HCT116 (cell line): ENCODE measurements at regions not wholly inside any gene's neighbourhood (a gene's known extent, or its start where the extent isn't known, plus 50 kb on each side); places are given as distances from the start of the nearest gene placed in this dataset.

ENCODE experiments used
- ATAC-seq: fragments of 200-7000 bp; cut with Tn5 transposase; 2 replicates; pipeline ENCODE4 v1.9.1; 2020; ENCODE audit warnings: mild to moderate bottlenecking, moderate library complexity
- BruUV-seq: library from RNA; stranded (reverse); fragments of 400-500 nt; replicated peaks from 2 replicates; lab custom pipeline; 2021; lab: Mats Ljungman, UMichigan
- CTCF ChIA-PET: fragments of 300-600 bp; sonication (Branson Sonifier 250); formaldehyde crosslinking; loops from one replicate; lab custom pipeline; 2021; ENCODE audit warnings: antibody characterized with exemption; lab: Charles Lee
- POLR2A ChIA-PET: fragments of 300-600, 350-600 bp; sonication (Branson Sonifier 250); formaldehyde crosslinking; loops from one replicate; lab custom pipeline; 2021; ENCODE audit warnings: antibody characterized with exemption; lab: Charles Lee
- RAD21 ChIA-PET, 2 experiments: fragments of 300-600 bp; sonication (Branson Sonifier 250); formaldehyde crosslinking; loops; one replicate each; lab custom pipeline; 2023; ENCODE audit warnings: low total read pairs in 2 of 2; ENCODE audit not compliant: uncharacterized antibody in 2 of 2, unreplicated experiment in 2 of 2, low non-redundant PET in 1 of 2; lab: Charles Lee
- DNase-seq: peaks from one replicate; pipeline ENCODE4 v3.0.0-alpha.2; 2010; ENCODE audit warnings: low read depth, low spot score
- H2AFZ ChIP-seq: fragments of 200-600 bp; shearing (Covaris generic), sonication (generic); 2 replicates; pipeline ENCODE4 v1.6.1; 2017; ENCODE audit warnings: low read depth, mixed run types, mixed read lengths, antibody characterized with exemption, low read length; ENCODE audit not compliant: poor library complexity, severe bottlenecking
- H3K27ac ChIP-seq: 2 replicates; pipeline ENCODE4 v1.5.1; 2012; ENCODE audit warnings: low read depth, low read length
- H3K27me3 ChIP-seq: fragments of 200-600 bp; sonication (generic); 2 replicates; pipeline ENCODE4 v1.6.1; 2016; ENCODE audit warnings: mixed run types, low read length, mixed read lengths; ENCODE audit not compliant: insufficient read depth
- H3K36me3 ChIP-seq, 2 experiments: fragments of 200-500 bp in 1 of 2; fragments of 200-600 bp in 1 of 2; sonication (Bioruptor generic) in 1 of 2; sonication (generic) in 1 of 2; 2 replicates each; pipeline versions ENCODE4 v1.5.1 to v1.6.1; 2014 to 2016; ENCODE audit warnings: low read length in 2 of 2, inconsistent platforms in 1 of 2, mixed read lengths in 1 of 2, mixed run types in 1 of 2; ENCODE audit not compliant: insufficient read depth in 2 of 2, control insufficient read depth in 1 of 2
- H3K4me1 ChIP-seq, 2 experiments: fragments of 200-600 bp in 1 of 2; sonication (generic) in 1 of 2; 2 replicates each; pipeline versions ENCODE4 v1.5.1 to v1.6.1; 2012 to 2017; ENCODE audit warnings: low read length in 2 of 2, inconsistent platforms in 1 of 2, mild to moderate bottlenecking in 1 of 2, mixed read lengths in 1 of 2, mixed run types in 1 of 2, moderate library complexity in 1 of 2; ENCODE audit not compliant: insufficient read depth in 2 of 2, control insufficient read depth in 1 of 2
- H3K4me2 ChIP-seq: fragments of 200-600 bp; sonication (generic); 2 replicates; pipeline ENCODE4 v1.6.1; 2017; ENCODE audit warnings: mixed run types, low read length, mixed read lengths
- H3K4me3 ChIP-seq, 2 experiments: fragments of 200-600 bp in 1 of 2; sonication (generic) in 1 of 2; replicated peaks in 1 of 2; 2 replicates each; pipeline ENCODE4 v1.5.1; 2011 to 2016; ENCODE audit warnings: low read length in 2 of 2, control low read depth in 1 of 2, low read depth in 1 of 2, mild to moderate bottlenecking in 1 of 2, mixed read lengths in 1 of 2, mixed run types in 1 of 2
- H3K79me2 ChIP-seq: fragments of 200-600 bp; sonication (generic); 2 replicates; pipeline ENCODE4 v1.6.1; 2017; ENCODE audit warnings: mild to moderate bottlenecking, mixed run types, low read length, moderate library complexity, mixed read lengths; ENCODE audit not compliant: insufficient read depth
- H3K9ac ChIP-seq: fragments of 200-600 bp; sonication (generic); 2 replicates; pipeline ENCODE4 v1.6.1; 2016; ENCODE audit warnings: low read length, mixed read lengths
- H3K9me2 ChIP-seq: fragments of 200-600 bp; sonication (generic), shearing (Covaris generic); 2 replicates; pipeline ENCODE4 v1.6.1; 2017; ENCODE audit warnings: mixed run types, mild to moderate bottlenecking, moderate library complexity; ENCODE audit not compliant: insufficient read depth
- H3K9me3 ChIP-seq, 2 experiments: fragments of 200-500 bp in 1 of 2; fragments of 200-600 bp in 1 of 2; sonication (Bioruptor generic) in 1 of 2; sonication (generic) in 1 of 2; 2 replicates each; pipeline ENCODE4 v1.6.1; 2014 to 2017; ENCODE audit warnings: low read length in 2 of 2, mixed read lengths in 2 of 2, inconsistent platforms in 1 of 2, low read depth in 1 of 2, mild to moderate bottlenecking in 1 of 2, mixed run types in 1 of 2, moderate library complexity in 1 of 2; ENCODE audit not compliant: control insufficient read depth in 1 of 2, insufficient read depth in 1 of 2
- H4K20me1 ChIP-seq: fragments of 200-600 bp; sonication (generic), shearing (Covaris generic); 2 replicates; pipeline ENCODE4 v1.6.1; 2017; ENCODE audit warnings: mixed run types, mild to moderate bottlenecking, moderate library complexity; ENCODE audit not compliant: insufficient read depth
- SRF ChIP-seq: IDR thresholded peaks from 2 replicates; pipeline ENCODE4 v1.6.1; 2012; ENCODE audit warnings: low read depth
- intact Hi-C: fragments of 100-400 bp; cut with micrococcal nuclease; formaldehyde crosslinking; loops from 2 replicates; pipeline ENCODE4 v1.10.0; 2022
- TF ChIP-seq, protein P1 (sequence below): IDR thresholded peaks from 2 replicates; pipeline ENCODE4 v1.6.1; 2011; ENCODE audit warnings: mild to moderate bottlenecking, low read length, moderate library complexity; ENCODE audit not compliant: insufficient replicate concordance; ENCODE audit errors: extremely low read depth
- TF ChIP-seq, protein P2 (sequence below), 3 experiments: fragments of 200-600 bp in 1 of 3; sonication (generic) in 1 of 3; IDR thresholded peaks in 2 of 3; conservative IDR thresholded peaks in 1 of 3; 2 replicates each; pipeline ENCODE4 v1.5.1; 2012 to 2017; ENCODE audit warnings: low read depth in 2 of 3, low read length in 2 of 3, antibody characterized with exemption in 1 of 3, borderline replicate concordance in 1 of 3, control low read depth in 1 of 3, mild to moderate bottlenecking in 1 of 3, mixed read lengths in 1 of 3, mixed run types in 1 of 3, moderate library complexity in 1 of 3; ENCODE audit not compliant: insufficient read depth in 1 of 3
- TF ChIP-seq, protein P3 (sequence below): IDR thresholded peaks from 2 replicates; pipeline ENCODE4 v1.6.1; 2012

DNA sequence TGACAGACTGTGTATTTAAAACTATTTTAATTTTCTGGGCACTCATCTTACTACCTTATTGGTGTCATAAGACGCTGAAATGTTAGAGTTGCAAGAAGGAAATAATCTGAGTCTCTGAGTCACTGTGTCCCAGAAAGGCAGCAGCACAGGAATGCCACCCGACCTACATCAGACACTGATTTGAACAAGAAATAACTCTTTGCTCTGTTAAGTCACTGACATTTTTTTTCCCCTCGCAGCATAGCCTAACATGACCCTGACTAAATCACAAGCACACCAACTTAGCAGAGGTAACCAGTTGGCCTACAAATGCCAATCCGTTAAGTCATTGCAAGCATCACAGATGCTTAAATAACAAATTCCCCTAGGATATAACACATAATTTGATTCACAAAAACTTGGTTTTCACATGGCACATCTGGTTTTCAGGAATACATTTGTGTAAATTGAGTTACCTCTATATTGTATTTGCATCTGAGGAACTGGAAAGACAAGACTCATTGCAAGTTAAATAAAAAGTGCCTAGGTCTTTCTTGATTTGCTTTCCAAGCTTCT is 349.1 kb downstream of the SEC16B start:
- DNase-seq (no peak), ATAC-seq (no peak)
- intact Hi-C loops, result no loop called here
- Histone ChIP-seq H4K20me1 (no peaks in the 10 kb centered on the region), H2AFZ (no peak overlapping the region), H3K4me3 (no peak overlapping the region), H3K9me2 (no peaks in the 10 kb centered on the region), H3K4me2 (no peak overlapping the region), H3K36me3 (no peaks in the 10 kb centered on the region), H3K79me2 (no peaks in the 10 kb centered on the region), H3K9ac (no peak overlapping the region), H3K27me3 (peaks cover 45% of the 10 kb centered on the region), H3K4me1 (no peaks in the 10 kb centered on the region), H3K9me3 (no peaks in the 10 kb centered on the region), H3K27ac (no peak overlapping the region)
- no TSS peak for BruUV-seq
- ChIA-PET RAD21 (no interaction called here), CTCF (no interaction called here), POLR2A (no interaction called here)
- no peak for TF ChIP-seq SRF
- TF ChIP-seq, protein P1, sequence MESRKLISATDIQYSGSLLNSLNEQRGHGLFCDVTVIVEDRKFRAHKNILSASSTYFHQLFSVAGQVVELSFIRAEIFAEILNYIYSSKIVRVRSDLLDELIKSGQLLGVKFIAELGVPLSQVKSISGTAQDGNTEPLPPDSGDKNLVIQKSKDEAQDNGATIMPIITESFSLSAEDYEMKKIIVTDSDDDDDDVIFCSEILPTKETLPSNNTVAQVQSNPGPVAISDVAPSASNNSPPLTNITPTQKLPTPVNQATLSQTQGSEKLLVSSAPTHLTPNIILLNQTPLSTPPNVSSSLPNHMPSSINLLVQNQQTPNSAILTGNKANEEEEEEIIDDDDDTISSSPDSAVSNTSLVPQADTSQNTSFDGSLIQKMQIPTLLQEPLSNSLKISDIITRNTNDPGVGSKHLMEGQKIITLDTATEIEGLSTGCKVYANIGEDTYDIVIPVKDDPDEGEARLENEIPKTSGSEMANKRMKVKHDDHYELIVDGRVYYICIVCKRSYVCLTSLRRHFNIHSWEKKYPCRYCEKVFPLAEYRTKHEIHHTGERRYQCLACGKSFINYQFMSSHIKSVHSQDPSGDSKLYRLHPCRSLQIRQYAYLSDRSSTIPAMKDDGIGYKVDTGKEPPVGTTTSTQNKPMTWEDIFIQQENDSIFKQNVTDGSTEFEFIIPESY, result no peak
- TF ChIP-seq, protein P2, sequence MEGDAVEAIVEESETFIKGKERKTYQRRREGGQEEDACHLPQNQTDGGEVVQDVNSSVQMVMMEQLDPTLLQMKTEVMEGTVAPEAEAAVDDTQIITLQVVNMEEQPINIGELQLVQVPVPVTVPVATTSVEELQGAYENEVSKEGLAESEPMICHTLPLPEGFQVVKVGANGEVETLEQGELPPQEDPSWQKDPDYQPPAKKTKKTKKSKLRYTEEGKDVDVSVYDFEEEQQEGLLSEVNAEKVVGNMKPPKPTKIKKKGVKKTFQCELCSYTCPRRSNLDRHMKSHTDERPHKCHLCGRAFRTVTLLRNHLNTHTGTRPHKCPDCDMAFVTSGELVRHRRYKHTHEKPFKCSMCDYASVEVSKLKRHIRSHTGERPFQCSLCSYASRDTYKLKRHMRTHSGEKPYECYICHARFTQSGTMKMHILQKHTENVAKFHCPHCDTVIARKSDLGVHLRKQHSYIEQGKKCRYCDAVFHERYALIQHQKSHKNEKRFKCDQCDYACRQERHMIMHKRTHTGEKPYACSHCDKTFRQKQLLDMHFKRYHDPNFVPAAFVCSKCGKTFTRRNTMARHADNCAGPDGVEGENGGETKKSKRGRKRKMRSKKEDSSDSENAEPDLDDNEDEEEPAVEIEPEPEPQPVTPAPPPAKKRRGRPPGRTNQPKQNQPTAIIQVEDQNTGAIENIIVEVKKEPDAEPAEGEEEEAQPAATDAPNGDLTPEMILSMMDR (IDR thresholded peaks at IDR 0.05 in 2 of 3, conservative IDR thresholded peaks at IDR 0.05 in 1 of 3; ENCODE audit: borderline replicate concordance in 1 of 3, insufficient read depth in 1 of 3, low read depth in 2 of 3, low read length in 2 of 3), result no peak
- TF ChIP-seq, protein P3, sequence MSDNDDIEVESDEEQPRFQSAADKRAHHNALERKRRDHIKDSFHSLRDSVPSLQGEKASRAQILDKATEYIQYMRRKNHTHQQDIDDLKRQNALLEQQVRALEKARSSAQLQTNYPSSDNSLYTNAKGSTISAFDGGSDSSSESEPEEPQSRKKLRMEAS, result no peak
